NT2/D1 (cell line): ENCODE measurements at regions not wholly inside any gene's neighbourhood (a gene's known extent, or its start where the extent isn't known, plus 50 kb on each side); places are given as distances from the start of the nearest gene placed in this dataset.
"Not testable (repeated sequence)": the region's sequence is repeated elsewhere in the genome, so short reads cannot be mapped to it uniquely, and the experiment has no call there.

Experiments used
- DNase-seq: peaks from one replicate; pipeline ENCODE4 v3.0.0-alpha.2; 2011; ENCODE audit warnings: low read depth, low spot score
- H3K27me3 ChIP-seq: 2 replicates; pipeline ENCODE4 v1.6.0; 2011; ENCODE audit warnings: mild to moderate bottlenecking; ENCODE audit not compliant: insufficient read length, insufficient read depth
- H3K36me3 ChIP-seq: 2 replicates; pipeline ENCODE4 v1.6.1; 2011; ENCODE audit warnings: mild to moderate bottlenecking, low read length, mixed read lengths; ENCODE audit not compliant: insufficient read depth, insufficient read length
- H3K4me1 ChIP-seq: 2 replicates; pipeline ENCODE4 v1.5.1; 2011; ENCODE audit not compliant: insufficient read depth, insufficient read length
- H3K4me3 ChIP-seq: 2 replicates; pipeline ENCODE4 v1.5.1; 2011; ENCODE audit warnings: low read depth; ENCODE audit not compliant: insufficient read length
- H3K9ac ChIP-seq: 2 replicates; pipeline ENCODE4 v1.6.0; 2011; ENCODE audit warnings: low read depth; ENCODE audit not compliant: insufficient read length
- H3K9me3 ChIP-seq: 2 replicates; pipeline ENCODE4 v1.5.1; 2011; ENCODE audit warnings: mild to moderate bottlenecking, low read length; ENCODE audit not compliant: insufficient read depth
- SUZ12 ChIP-seq: IDR thresholded peaks from 2 replicates; pipeline ENCODE4 v1.6.1; 2011; ENCODE audit not compliant: insufficient read length, insufficient read depth; ENCODE audit errors: extremely low read depth
- YY1 ChIP-seq: IDR thresholded peaks from 2 replicates; pipeline ENCODE4 v1.6.1; 2011; ENCODE audit not compliant: insufficient read length, insufficient read depth
- ZNF274 ChIP-seq: IDR thresholded peaks from 2 replicates; pipeline ENCODE4 v1.6.1; 2011; ENCODE audit warnings: mild to moderate bottlenecking, low read depth, low read length

DNA sequence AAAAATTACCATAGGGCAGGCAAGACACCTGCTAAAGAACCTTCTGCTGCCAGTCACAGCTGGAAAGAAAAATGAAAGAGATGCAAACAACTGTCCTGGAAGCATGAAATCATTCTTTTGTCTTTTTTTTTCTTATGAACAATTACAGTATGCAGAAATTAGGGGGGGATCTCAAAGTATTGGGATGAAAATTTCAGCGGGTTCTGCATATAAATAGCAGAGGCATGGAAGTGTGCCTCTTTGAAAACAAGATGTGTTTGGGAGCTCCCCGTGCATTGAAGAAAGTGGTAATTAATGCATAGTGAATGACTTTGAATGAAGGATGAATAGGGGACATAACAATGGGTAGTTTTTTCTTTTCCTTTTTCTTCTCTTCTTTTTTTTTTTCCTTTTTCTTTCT, 431.2 kb downstream of the SOX2 start:
- Histone ChIP-seq H3K36me3 (no peaks in the 10 kb centered on the region), H3K4me3 (no peak overlapping the region), H3K9ac (no peak overlapping the region), H3K4me1 (no peaks in the 10 kb centered on the region), H3K27me3 (peaks cover 18% of the 10 kb centered on the region), H3K9me3 (peaks cover 13% of the 10 kb centered on the region; the same call in 1 of the 2 replicates)
- DNase-seq: peak; percentile 56
- TF ChIP-seq ZNF274 (no peak), YY1 (no peak), SUZ12 (no peak)

DNA sequence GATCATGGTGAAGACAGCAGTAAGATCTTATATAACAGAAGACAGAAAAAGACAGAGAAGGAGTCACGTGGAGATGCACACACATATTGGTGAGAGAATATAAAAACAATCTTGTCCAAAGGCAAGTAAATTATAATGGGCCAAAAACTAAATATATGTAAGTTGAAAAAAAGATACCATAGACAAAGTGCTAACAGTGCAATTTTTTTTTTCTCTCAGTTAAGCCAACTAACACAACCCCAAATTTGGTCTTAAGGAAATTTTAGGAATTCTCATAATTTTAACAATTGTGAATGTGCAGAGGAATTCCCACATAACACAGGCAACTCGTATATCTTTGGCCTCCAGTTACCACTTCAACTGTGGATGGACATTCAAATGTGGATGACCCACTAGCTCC, 432.2 kb downstream of the SOX2 start:
- H3K36me3 ChIP-seq: no peaks in the 10 kb centered on the region
- peaks cover 14% of the 10 kb centered on the region for H3K27me3 ChIP-seq
- TF ChIP-seq ZNF274 (no peak), SUZ12 (no peak), YY1 (no peak)
- peaks cover 13% of the 10 kb centered on the region; the same call in 1 of the 2 replicates for H3K9me3 ChIP-seq
- no peak for DNase-seq
- H3K9ac ChIP-seq: no peak overlapping the region
- no peak overlapping the region for H3K4me3 ChIP-seq
- no peaks in the 10 kb centered on the region for H3K4me1 ChIP-seq

DNA sequence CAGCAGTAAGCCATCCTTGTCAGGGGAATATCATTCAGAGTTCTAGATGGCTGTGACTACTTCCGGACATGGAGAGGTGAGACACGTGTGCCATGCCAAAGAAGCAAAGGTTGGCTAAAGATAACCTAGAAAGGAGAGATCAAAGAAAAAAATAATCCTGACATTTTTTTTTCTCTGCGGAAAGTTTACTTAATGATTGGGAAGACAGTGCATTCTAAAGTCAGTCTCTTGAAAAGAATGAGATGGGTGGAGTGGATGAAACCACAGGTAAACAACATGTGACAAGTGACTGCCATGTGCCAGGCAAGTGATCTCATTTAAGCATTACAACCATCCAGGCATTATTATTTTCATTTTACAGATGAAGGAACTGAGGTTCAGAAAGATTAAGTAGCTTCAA, 436.6 kb downstream of the SOX2 start:
- no peaks in the 10 kb centered on the region for H3K36me3 ChIP-seq
- H3K27me3 ChIP-seq: no peaks in the 10 kb centered on the region
- no peak overlapping the region for H3K9ac ChIP-seq
- no peak overlapping the region for H3K4me3 ChIP-seq
- H3K4me1 ChIP-seq: no peaks in the 10 kb centered on the region
- H3K9me3 ChIP-seq: peaks cover 7% of the 10 kb centered on the region; the same call in 1 of the 2 replicates
- DNase-seq: no peak
- TF ChIP-seq ZNF274: no peak
- no peak for TF ChIP-seq YY1
- TF ChIP-seq SUZ12: no peak

DNA sequence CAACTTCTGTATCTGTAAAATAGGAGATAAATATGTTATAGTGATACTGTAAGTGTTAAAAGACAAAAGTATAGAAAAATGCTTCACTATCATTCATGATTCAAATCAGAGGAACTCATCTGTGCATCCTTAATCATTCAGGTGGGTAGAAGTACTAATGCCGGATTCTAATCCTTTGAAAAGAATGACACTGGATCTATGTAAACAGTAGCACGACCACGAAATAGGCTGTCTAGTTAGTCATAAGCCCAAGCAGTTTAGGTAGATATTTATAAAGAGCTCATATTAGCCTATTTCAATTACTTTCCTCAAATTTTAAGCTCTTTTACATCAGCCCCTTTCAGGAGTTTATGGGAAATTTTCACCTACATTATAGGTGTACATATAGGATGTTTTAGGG, 437.9 kb downstream of the SOX2 start:
- Histone ChIP-seq H3K36me3 (no peaks in the 10 kb centered on the region), H3K4me1 (no peaks in the 10 kb centered on the region), H3K9ac (no peak overlapping the region), H3K4me3 (no peak overlapping the region), H3K27me3 (no peaks in the 10 kb centered on the region), H3K9me3 (no peaks in the 10 kb centered on the region)
- DNase-seq: no peak
- no peak for TF ChIP-seq SUZ12
- TF ChIP-seq YY1: no peak
- no peak for TF ChIP-seq ZNF274

DNA sequence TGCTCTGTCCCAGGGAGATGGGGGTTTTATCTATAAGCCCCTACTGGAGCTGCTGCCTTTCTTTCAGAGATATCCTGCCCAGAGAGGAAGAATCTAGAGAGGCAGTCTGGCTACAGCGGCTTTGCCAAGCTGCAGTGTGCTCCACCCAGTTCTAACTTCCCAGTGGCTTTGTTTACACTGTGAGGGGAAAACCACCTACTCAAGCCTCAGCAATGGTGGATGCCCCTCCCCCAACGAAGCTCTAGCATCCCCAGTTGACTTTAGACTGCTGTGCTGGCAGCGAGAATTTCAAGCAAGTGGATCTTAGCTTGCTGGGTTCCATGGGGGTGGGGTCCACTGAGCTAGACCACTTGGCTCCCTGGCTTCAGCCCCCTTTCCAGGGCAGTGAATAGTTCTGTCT, 444.6 kb downstream of the SOX2 start:
- H3K27me3 ChIP-seq, H3K36me3 ChIP-seq, H3K4me1 ChIP-seq, DNase-seq, H3K9ac ChIP-seq, H3K4me3 ChIP-seq, H3K9me3 ChIP-seq: not testable (repeated sequence)

DNA sequence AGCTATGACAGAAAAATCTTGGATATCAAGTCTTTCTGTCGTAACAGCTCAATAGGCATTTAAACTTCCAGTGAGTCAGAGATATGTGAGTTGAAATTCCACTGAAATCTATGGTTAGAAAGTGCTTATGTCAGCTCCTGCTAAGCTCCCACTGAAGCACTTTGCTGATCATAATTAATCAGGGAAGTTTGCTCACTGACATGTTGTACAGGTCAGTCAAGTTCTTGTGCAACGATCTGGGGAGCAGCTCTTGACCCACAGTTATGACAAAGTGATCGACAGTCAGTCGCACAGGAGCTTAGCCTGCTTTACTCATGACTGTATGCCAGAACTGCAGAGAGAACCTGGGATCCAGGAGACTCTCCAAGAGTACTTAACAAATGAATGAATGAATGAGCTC, 453.5 kb downstream of the SOX2 start:
- DNase-seq: no peak
- TF ChIP-seq SUZ12 (no peak), ZNF274 (no peak), YY1 (no peak)

DNA sequence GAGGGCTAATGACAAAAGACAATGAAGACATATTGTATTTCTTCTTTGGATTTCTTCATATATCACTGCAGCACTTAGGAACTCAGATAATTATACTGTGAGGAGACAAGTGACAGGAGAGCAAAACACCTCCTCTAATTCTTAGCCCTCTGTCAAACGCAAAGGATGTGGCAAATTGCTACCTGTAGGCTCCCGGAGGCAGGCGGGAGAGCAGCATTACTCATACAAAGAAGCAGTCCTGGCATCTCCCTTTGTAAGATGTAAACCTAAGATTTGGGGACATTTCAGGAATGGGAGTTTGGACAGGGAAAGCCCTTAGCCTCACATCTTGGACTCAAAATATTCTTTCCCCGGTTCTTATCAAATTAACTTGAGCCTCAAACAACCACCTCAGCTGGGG, 460.8 kb downstream of the SOX2 start:
- no peaks in the 10 kb centered on the region for H3K4me1 ChIP-seq
- H3K9me3 ChIP-seq: no peaks in the 10 kb centered on the region
- H3K36me3 ChIP-seq: no peaks in the 10 kb centered on the region
- TF ChIP-seq ZNF274 (no peak), YY1 (no peak), SUZ12 (no peak)
- DNase-seq: no peak
- no peak overlapping the region for H3K4me3 ChIP-seq
- H3K9ac ChIP-seq: no peak overlapping the region
- H3K27me3 ChIP-seq: no peaks in the 10 kb centered on the region

More for the DNA sequence above, 453.5 kb downstream of the SOX2 start:
- no peaks in the 10 kb centered on the region for H3K36me3 ChIP-seq
- H3K4me1 ChIP-seq: no peaks in the 10 kb centered on the region
- H3K4me3 ChIP-seq: no peak overlapping the region
- H3K9ac ChIP-seq: no peak overlapping the region
- no peaks in the 10 kb centered on the region for H3K9me3 ChIP-seq
- H3K27me3 ChIP-seq: no peaks in the 10 kb centered on the region

DNA sequence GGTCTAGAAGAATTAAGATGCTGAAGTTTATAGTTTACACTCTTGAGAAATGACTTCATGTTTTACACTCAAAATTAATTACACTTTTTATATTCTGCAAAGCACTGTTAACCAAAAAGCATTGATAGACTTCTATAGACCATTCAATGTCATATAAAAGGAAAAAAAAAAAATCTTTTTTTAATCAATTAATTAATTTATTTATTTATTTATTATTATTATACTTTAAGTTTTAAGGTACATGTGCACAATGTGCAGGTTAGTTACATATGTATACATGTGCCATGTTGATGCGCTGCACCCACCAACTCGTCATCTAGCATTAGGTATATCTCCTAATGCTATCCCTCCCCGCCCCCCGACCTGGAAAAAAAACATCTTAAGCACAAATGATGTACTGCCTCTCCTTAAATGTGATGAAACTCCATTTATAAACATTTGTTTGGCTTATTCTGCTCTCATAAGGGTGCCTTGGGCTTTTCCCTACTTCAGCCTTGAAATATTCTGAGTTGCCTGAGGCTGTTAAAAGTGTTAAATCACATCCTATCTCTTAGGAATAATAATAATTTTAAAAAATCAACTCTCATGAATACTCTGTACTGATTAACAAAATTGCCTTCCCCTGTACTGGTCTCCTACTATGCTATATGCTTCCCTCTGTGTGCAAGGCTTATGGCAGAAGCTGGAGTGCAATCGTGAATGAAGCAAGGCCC, 466.9 kb downstream of the SOX2 start:
- no peak overlapping the region for H3K9ac ChIP-seq
- no peaks in the 10 kb centered on the region for H3K27me3 ChIP-seq
- no peaks in the 10 kb centered on the region for H3K36me3 ChIP-seq
- no peak for DNase-seq
- TF ChIP-seq YY1 (no peak), ZNF274 (no peak), SUZ12 (no peak)
- H3K4me1 ChIP-seq: no peaks in the 10 kb centered on the region
- H3K4me3 ChIP-seq: no peak overlapping the region
- no peaks in the 10 kb centered on the region for H3K9me3 ChIP-seq
